ENCODE measurements at regions not wholly inside any gene's neighbourhood (a gene's known extent, or its start where the extent isn't known, plus 50 kb on each side); places are given as distances from the start of the nearest gene placed in this dataset.

- DNase-seq: peak; percentile 92
These were observed 161.3 kb upstream of the PHACTR1 start for GRCh38 chr6:12555267-12555666.

GRCh38 chr6:12555781-12556180 lies 160.8 kb upstream of the PHACTR1 start:
- DNase-seq: peak; percentile 41

GRCh38 chr6:12557765-12558164 lies 158.8 kb upstream of the PHACTR1 start:
- no peak for DNase-seq

GRCh38 chr6:12560315-12560714 lies 156.3 kb upstream of the PHACTR1 start:
- DNase-seq: no peak

- no peak for DNase-seq
These were observed 149.9 kb upstream of the PHACTR1 start for GRCh38 chr6:12566618-12567123.

- DNase-seq: no peak
These were observed 148.9 kb upstream of the PHACTR1 start for GRCh38 chr6:12567682-12568081.

- DNase-seq: no peak
These were observed 146.9 kb upstream of the PHACTR1 start for GRCh38 chr6:12569646-12570045.

GRCh38 chr6:12570461-12571030 lies 146.0 kb upstream of the PHACTR1 start:
- peak; percentile 53 for DNase-seq

GRCh38 chr6:12572896-12573827 lies 143.4 kb upstream of the PHACTR1 start:
- DNase-seq: peak; percentile 97

- no peak for DNase-seq
These were observed 140.6 kb upstream of the PHACTR1 start for GRCh38 chr6:12575961-12576360.

GRCh38 chr6:12576389-12576788 lies 140.2 kb upstream of the PHACTR1 start:
- DNase-seq: peak; percentile 89

GRCh38 chr6:12577124-12577850 lies 139.3 kb upstream of the PHACTR1 start:
- DNase-seq: peak; percentile 28

GRCh38 chr6:12578097-12578496 lies 138.5 kb upstream of the PHACTR1 start:
- no peak for DNase-seq

- DNase-seq: peak; percentile 72
These were observed 137.8 kb upstream of the PHACTR1 start for GRCh38 chr6:12578751-12579150.

- DNase-seq: no peak
These were observed 136.3 kb upstream of the PHACTR1 start for GRCh38 chr6:12580290-12580689.

- DNase-seq: no peak
These were observed 134.0 kb upstream of the PHACTR1 start for GRCh38 chr6:12582421-12583110.

GRCh38 chr6:12584631-12585405 lies 131.7 kb upstream of the PHACTR1 start:
- no peak for DNase-seq

- DNase-seq: no peak
These were observed 131.0 kb upstream of the PHACTR1 start for GRCh38 chr6:12585497-12585958.

- no peak for DNase-seq
These were observed 129.7 kb upstream of the PHACTR1 start for GRCh38 chr6:12586721-12587480.

- no peak for DNase-seq
These were observed 125.7 kb upstream of the PHACTR1 start for GRCh38 chr6:12590901-12591300.

- DNase-seq: peak; percentile 74
These were observed 123.9 kb upstream of the PHACTR1 start for GRCh38 chr6:12592634-12593033.

Data from EL (cell line).